LNCaP clone FGC (cell line): ENCODE measurements at regions not wholly inside any gene's neighbourhood (a gene's known extent, or its start where the extent isn't known, plus 50 kb on each side); places are given as distances from the start of the nearest gene placed in this dataset.
A peak's percentile ranks its signal among the peaks of the same experiment; 100 is the strongest.

Source experiments
- DNase-seq: peaks from one replicate; pipeline ENCODE4 v3.0.0-alpha.2; 2011; ENCODE audit warnings: low read depth
- H3K4me3 ChIP-seq: 2 replicates; pipeline ENCODE4 v1.5.1; 2011; ENCODE audit warnings: mild to moderate bottlenecking, low read depth, low read length, control low read depth
- TF ChIP-seq, protein P1 (sequence below): IDR thresholded peaks from 2 replicates; pipeline ENCODE4 v1.5.1; 2012; ENCODE audit warnings: mild to moderate bottlenecking; ENCODE audit not compliant: control insufficient read depth, insufficient read depth; ENCODE audit errors: extremely low read depth

DNA sequence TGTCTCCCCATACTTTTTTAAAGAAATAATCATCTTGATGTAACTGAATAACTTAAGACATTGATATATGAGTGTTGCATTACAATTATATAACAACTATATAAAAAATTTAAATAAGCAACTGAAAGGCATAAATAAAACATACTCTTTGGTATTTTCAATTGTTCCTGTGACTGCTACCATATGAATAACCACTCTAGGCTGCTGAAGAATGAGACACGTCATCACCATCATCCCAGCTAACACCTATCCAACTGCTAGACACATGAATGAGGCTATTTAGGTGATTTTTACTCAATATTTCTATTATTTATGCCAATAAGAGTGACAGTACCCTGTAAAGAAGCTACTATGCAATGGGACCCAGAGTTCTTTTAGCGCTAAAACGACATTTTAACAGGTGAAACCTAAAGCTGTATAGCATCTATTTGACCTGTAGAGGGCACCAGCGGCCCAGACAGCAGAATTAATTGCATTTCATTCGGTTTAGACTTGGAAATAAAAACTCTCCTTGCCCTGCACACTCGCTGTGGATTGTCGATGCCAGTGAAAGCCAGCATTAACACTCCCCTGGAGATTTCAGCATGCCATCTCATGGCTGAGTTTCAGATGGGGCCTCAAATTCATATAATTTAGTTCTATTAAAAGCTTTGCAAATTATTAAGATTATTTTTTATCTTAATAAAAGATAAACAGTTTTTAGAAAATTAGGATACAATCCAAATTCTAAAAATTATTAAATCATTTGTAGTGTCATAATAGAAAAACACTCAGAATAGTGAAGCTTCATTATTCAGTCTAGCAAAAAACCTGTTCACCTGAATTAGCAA, 89.4 kb upstream of the MAP2 start:
- TF ChIP-seq, protein P1, sequence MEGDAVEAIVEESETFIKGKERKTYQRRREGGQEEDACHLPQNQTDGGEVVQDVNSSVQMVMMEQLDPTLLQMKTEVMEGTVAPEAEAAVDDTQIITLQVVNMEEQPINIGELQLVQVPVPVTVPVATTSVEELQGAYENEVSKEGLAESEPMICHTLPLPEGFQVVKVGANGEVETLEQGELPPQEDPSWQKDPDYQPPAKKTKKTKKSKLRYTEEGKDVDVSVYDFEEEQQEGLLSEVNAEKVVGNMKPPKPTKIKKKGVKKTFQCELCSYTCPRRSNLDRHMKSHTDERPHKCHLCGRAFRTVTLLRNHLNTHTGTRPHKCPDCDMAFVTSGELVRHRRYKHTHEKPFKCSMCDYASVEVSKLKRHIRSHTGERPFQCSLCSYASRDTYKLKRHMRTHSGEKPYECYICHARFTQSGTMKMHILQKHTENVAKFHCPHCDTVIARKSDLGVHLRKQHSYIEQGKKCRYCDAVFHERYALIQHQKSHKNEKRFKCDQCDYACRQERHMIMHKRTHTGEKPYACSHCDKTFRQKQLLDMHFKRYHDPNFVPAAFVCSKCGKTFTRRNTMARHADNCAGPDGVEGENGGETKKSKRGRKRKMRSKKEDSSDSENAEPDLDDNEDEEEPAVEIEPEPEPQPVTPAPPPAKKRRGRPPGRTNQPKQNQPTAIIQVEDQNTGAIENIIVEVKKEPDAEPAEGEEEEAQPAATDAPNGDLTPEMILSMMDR = peak; percentile 88
- no peak overlapping the region for H3K4me3 ChIP-seq
- peak; percentile 44 for DNase-seq

DNA sequence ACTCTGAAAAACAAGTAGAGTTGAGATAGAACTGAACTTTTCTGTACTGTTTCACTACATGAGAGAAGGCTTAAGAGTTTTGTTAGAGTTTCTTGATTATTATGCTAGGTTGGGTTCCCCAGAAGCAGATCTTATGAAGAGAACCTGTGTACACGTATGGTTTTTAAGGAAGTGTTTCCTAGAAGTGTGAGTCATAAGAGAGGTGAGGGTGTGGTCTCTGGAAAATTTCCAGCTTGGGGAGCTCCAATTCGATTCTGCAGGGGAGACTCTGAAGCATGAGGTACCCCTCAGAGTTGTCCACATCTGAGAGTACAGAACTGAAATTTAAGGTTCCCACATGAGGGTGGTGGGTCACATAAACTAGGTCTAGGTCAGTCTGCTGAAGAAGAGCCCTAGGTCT, 83.3 kb upstream of the MAP2 start:
- no peak for DNase-seq
- TF ChIP-seq, protein P1 = no peak

DNA sequence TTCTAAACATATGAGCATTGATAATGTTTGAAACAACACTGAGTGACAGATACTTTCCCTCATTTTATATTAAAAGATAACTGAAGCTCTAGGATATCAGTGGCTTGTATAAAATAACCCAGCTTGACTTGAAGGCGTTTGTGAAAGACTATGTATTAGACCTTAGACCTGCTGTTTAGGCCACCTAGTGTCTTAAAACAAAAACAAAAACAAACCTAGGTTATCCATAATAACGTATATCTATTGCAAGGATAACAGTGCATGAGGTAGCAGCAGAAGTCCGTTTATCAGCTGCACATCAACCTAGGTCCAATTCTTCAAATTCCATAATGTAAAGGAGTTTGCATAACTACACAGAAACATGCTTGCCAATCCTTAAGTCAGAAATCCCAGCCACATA, 79.5 kb upstream of the MAP2 start:
- TF ChIP-seq, protein P1 = no peak
- no peak for DNase-seq
- H3K4me3 ChIP-seq = no peak overlapping the region

More for the DNA sequence above, 83.3 kb upstream of the MAP2 start:
- H3K4me3 ChIP-seq = no peak overlapping the region

DNA sequence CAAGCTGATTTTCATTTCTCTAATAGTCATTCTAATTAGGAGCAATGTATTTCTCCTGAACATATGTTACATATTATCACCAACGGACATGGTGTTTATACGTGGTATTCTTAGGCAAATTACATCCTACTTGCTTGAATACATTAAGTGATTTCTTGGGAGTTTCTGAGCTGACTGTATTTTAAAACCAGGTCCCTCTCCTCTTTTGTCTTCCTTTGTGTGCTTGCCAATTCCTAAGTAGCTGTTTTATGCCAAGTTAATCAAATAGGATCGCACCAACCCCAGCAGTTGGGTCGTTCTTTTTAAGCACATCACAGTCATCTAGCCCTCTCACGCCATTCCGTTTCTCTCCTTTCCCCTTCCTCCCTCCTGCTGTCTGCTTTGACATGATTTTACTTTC, 75.4 kb upstream of the MAP2 start:
- TF ChIP-seq, protein P1 = no peak
- H3K4me3 ChIP-seq = no peak overlapping the region
- DNase-seq = peak; percentile 10

DNA sequence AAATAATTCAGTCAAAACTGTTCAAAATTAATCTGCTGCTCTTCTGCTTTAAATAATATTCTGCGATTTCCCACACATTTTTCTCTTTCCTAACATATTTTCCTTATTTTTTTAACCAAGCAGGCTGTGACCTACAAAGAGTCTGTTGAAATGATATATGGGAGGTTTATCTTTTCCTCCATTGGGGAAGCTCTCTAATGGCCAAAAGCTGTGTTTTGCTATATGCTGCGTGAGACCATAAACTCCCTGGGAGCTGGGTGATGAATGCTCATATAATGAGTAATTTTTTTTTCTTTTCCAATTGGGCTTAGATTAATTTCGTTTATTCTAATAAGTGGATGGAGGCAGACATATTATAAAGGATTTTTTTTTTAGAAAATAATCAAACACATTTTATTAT, 72.2 kb upstream of the MAP2 start:
- H3K4me3 ChIP-seq = no peak overlapping the region
- no peak for DNase-seq
- TF ChIP-seq, protein P1 = no peak

DNA sequence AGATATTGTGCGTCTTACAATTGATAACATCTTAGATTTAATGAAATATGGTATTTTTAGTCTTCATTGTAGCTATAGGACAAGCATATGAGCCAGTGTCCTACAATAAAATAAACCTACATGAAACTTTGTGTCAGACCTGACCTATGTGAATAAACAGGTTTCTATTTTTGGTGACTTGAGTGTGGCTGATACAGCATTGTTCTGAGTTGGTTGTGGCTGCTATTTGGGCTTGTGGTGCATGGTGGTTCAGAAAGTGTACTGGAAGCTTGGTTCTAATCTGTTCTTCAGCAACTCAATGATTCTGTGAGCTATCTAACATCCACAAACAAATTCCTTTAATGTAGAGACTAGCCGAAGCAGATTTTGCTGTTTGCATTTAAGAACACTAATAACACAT, 64.9 kb upstream of the MAP2 start:
- no peak overlapping the region for H3K4me3 ChIP-seq
- DNase-seq = no peak
- TF ChIP-seq, protein P1 = no peak
